GM12875 (cell line): ENCODE measurements at regions not wholly inside any gene's neighbourhood (a gene's known extent, or its start where the extent isn't known, plus 50 kb on each side); places are given as distances from the start of the nearest gene placed in this dataset.
"Not testable (repeated sequence)": the region's sequence is repeated elsewhere in the genome, so short reads cannot be mapped to it uniquely, and the experiment has no call there.

ENCODE experiments used
- H3K4me3 ChIP-seq: one replicate; pipeline ENCODE4 v1.5.1; 2011; ENCODE audit warnings: low read depth, low read length, control low read depth
- TF ChIP-seq, protein P1 (sequence below): IDR thresholded peaks from 2 replicates; pipeline ENCODE4 v1.5.1; 2011; ENCODE audit warnings: low read depth, mild to moderate bottlenecking, control low read depth, inconsistent platforms, low read length, moderate library complexity, borderline replicate concordance; ENCODE audit not compliant: insufficient read depth

DNA sequence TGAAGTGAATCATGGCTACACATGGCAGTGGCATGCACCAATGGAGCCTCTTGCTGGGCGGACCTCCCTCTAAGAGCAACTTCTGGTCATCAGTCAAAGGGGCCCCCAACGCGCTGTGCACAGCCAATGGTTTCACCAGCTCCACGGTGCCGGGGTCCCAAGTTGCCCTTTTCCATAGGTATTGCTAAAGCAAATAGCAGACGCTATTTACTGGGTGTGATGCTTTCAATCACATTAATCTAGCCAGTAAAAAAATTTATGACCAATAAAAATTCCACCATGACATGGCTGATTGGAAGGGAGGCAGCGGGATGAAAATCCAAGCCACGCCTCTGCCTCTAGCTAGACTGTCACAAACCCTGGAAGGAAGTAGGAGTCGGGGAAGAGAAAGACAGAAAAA is 680.3 kb upstream of the SOX9 start:
- TF ChIP-seq, protein P1, sequence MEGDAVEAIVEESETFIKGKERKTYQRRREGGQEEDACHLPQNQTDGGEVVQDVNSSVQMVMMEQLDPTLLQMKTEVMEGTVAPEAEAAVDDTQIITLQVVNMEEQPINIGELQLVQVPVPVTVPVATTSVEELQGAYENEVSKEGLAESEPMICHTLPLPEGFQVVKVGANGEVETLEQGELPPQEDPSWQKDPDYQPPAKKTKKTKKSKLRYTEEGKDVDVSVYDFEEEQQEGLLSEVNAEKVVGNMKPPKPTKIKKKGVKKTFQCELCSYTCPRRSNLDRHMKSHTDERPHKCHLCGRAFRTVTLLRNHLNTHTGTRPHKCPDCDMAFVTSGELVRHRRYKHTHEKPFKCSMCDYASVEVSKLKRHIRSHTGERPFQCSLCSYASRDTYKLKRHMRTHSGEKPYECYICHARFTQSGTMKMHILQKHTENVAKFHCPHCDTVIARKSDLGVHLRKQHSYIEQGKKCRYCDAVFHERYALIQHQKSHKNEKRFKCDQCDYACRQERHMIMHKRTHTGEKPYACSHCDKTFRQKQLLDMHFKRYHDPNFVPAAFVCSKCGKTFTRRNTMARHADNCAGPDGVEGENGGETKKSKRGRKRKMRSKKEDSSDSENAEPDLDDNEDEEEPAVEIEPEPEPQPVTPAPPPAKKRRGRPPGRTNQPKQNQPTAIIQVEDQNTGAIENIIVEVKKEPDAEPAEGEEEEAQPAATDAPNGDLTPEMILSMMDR = no peak
- no peak overlapping the region for H3K4me3 ChIP-seq

DNA sequence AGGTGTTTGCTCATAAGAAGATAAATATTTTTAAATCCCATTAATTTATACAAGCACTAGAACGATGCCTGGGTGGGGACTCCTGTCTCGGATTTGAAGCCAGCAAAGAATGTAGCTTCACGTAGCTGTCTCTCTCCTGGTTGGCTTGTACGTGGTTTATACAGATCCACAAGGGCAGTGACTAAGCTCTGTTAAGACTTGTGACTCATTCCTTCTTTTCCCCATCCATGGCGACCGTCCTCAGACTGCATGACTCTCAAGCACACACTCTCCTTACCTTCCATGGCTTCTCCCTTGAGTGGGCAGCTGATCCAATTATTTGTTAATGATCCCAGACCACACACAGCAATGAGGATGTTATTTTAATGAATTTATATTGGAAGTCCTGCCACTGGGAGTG is 679.7 kb upstream of the SOX9 start:
- H3K4me3 ChIP-seq = no peak overlapping the region
- TF ChIP-seq, protein P1 = no peak

DNA sequence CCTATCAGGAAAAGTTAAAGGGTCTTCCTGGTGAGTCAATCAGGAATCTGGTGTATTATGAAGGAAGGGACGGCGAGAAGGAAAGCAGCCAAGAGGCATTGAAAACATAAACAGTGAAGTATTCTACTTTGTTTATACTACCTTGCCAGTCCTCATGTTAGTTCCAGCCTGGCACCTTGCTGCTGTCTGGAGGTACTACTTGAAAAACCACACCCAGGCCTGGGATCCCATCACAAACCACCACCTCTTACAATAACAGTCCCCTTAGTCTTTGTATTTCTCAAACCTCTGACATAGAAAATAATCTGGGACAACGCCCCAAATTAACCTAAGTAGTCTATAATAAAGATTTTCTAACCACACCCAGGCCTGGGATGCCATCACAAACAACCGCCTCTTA is 676.7 kb upstream of the SOX9 start:
- no peak overlapping the region for H3K4me3 ChIP-seq
- TF ChIP-seq, protein P1 = no peak

DNA sequence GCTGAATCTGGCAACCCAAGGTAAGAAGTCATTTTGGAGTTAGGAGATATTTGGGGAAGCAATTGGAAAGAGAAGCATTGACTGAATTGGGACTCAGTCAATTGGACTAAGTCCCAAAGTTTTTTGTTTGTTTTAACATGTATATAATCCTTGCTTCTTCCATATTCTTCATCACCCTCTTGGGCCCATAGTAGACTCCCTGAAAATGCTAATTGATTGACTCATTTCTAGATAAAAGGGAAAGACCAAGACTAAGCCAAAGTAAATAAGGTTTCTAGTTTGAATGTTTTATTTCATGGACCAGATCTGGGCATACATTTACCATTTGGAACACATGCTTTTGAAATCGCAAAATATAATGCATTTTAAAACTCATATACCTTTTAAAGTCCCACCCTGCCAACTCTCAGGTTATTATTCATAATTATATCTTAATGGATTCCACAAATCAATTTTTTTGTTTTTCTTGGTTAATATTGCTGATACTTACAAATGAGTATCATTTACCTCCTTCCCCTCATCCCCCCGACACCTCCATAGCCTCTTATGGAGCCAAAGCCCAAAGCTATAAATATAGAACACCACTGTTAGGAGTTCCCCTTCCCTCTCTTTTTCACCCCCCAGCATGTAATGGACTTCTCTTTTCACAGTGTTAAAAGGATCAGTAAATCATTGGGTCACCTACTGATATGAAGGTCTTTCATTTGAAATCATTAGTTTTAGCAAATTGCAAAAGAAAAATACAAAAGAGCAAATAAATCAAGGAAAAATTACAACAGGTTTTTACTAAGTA is 674.0 kb upstream of the SOX9 start:
- TF ChIP-seq, protein P1 = no peak
- no peak overlapping the region for H3K4me3 ChIP-seq

DNA sequence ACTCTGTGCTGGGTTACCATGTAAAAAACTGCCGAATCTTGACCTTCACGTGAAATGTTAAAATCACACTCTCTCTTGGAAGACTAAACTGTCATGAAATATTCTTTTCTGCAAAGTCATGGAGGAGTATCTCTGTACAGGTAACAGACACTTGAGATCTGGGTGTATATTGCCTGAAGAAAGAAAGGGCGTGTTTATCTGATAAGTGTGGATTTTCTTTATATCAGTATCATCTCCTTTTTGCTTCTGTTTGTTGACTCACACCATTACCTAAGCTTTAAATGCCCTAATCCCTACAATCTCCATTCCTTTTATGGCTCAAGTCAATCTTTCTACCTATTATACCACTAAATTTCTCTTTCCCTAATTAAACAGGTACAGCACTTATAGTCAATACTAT is 673.2 kb upstream of the SOX9 start:
- TF ChIP-seq, protein P1 = no peak

DNA sequence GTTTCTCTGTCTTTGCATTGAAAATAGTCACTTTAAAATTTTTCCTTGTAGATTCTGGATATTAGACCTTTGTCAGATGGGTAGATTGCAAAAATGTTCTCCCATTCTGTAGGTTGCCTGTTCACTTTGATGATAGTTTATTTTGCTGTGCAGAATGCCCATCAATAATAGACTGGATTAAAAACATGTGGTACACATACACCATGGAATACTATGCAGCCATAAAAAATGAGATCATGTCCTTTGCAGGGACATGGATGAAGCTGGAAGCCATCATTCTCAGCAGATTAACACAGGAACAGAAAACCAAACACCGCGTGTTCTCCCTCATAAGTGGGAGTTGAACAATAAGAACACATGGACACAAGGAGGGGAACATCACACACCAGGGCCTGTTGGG is 670.2 kb upstream of the SOX9 start:
- not testable (repeated sequence) for H3K4me3 ChIP-seq

More for the DNA sequence above, 673.2 kb upstream of the SOX9 start:
- no peak overlapping the region for H3K4me3 ChIP-seq

DNA sequence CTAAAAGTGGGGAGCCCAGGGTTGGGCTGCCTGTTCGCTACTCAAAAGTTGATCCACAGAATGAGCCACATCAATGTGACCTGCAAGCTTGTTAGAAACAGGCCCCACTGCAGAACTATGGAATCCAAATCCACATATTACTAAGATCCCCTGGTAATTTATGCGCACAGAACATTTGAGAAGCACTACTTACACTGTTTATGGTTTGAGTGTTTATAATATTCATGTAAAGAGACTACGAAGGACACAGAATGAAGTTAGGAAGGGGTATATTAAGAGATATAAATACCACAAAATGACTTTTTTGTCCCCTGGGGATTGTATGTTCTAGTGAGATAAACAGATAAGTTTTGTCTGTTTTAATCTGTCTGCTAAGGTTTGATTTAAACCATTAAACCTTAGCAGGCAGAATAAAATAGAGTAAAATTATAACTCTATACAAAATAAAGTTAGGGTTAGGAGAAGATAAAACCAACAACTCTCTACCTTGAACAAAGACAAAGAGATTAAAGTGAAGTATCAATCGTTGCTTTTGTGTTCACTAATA is 666.9 kb upstream of the SOX9 start:
- TF ChIP-seq, protein P1 = no peak
- H3K4me3 ChIP-seq = no peak overlapping the region
